Upper lobe of left lung (tissue), 4 donors: ENCODE measurements at regions not wholly inside any gene's neighbourhood (a gene's known extent, or its start where the extent isn't known, plus 50 kb on each side); places are given as distances from the start of the nearest gene placed in this dataset.

Experiments used
- EP300 ChIP-seq, 4 donors: sonication (generic); formaldehyde crosslinking; IDR thresholded peaks; one replicate each; pipeline ENCODE4 v1.5.1; 2017; ENCODE audit warnings: antibody characterized with exemption in 4 of 4, control low read depth in 2 of 4
- POLR2A ChIP-seq, 4 donors: fragments of 450-650 bp; IDR thresholded peaks; one replicate each; pipeline ENCODE4 v1.5.1; 2016 to 2017; ENCODE audit warnings: antibody characterized with exemption in 4 of 4, mild to moderate bottlenecking in 2 of 4
- POLR2AphosphoS5 ChIP-seq, 2 donors: sonication (generic); formaldehyde crosslinking; IDR thresholded peaks; one replicate each; pipeline ENCODE4 v1.5.1; 2017; ENCODE audit warnings: antibody characterized with exemption in 2 of 2
- TF ChIP-seq, protein P1 (sequence below), 6 experiments: fragments of 450-650 bp in 4 of 6; fragments of 200-600 bp in 2 of 6; sonication (generic) in 2 of 6; IDR thresholded peaks; one replicate each; pipeline ENCODE4 v1.5.1; 2016 to 2019; ENCODE audit warnings: antibody characterized with exemption in 6 of 6

DNA sequence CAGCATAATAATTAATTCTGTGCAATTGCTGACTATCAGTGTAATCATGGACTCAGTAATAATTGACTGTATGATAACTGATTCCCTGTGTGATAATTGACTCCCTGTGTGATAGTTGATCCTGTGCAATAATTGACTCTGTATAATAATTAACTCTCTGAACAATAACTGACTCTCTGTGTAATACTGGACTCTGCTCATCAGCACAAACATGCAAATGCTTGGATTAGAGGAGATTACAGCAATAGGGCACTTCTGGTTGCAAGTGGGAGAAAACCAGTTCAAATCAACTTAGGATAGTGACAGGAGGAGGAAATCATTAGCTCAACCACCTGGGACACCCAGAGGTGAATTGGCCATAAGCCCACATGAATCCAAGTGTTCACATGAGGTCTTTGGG, 582.1 kb downstream of the RBFOX1 start:
- no peak for TF ChIP-seq POLR2A (IDR thresholded peaks at IDR 0.05)
- TF ChIP-seq, protein P1, sequence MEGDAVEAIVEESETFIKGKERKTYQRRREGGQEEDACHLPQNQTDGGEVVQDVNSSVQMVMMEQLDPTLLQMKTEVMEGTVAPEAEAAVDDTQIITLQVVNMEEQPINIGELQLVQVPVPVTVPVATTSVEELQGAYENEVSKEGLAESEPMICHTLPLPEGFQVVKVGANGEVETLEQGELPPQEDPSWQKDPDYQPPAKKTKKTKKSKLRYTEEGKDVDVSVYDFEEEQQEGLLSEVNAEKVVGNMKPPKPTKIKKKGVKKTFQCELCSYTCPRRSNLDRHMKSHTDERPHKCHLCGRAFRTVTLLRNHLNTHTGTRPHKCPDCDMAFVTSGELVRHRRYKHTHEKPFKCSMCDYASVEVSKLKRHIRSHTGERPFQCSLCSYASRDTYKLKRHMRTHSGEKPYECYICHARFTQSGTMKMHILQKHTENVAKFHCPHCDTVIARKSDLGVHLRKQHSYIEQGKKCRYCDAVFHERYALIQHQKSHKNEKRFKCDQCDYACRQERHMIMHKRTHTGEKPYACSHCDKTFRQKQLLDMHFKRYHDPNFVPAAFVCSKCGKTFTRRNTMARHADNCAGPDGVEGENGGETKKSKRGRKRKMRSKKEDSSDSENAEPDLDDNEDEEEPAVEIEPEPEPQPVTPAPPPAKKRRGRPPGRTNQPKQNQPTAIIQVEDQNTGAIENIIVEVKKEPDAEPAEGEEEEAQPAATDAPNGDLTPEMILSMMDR (IDR thresholded peaks at IDR 0.05): no peak
- no peak for TF ChIP-seq EP300 (IDR thresholded peaks at IDR 0.05)
- no peak for TF ChIP-seq POLR2AphosphoS5 (IDR thresholded peaks at IDR 0.05)
